NT2/D1 (cell line): ENCODE measurements at regions not wholly inside any gene's neighbourhood (a gene's known extent, or its start where the extent isn't known, plus 50 kb on each side); places are given as distances from the start of the nearest gene placed in this dataset.

ENCODE experiments used
- DNase-seq: peaks from one replicate; pipeline ENCODE4 v3.0.0-alpha.2; 2011; ENCODE audit warnings: low read depth, low spot score
- H3K27me3 ChIP-seq: 2 replicates; pipeline ENCODE4 v1.6.0; 2011; ENCODE audit warnings: mild to moderate bottlenecking; ENCODE audit not compliant: insufficient read length, insufficient read depth
- H3K36me3 ChIP-seq: 2 replicates; pipeline ENCODE4 v1.6.1; 2011; ENCODE audit warnings: mild to moderate bottlenecking, low read length, mixed read lengths; ENCODE audit not compliant: insufficient read depth, insufficient read length
- H3K4me1 ChIP-seq: 2 replicates; pipeline ENCODE4 v1.5.1; 2011; ENCODE audit not compliant: insufficient read depth, insufficient read length
- H3K4me3 ChIP-seq: 2 replicates; pipeline ENCODE4 v1.5.1; 2011; ENCODE audit warnings: low read depth; ENCODE audit not compliant: insufficient read length
- H3K9ac ChIP-seq: 2 replicates; pipeline ENCODE4 v1.6.0; 2011; ENCODE audit warnings: low read depth; ENCODE audit not compliant: insufficient read length
- H3K9me3 ChIP-seq: 2 replicates; pipeline ENCODE4 v1.5.1; 2011; ENCODE audit warnings: mild to moderate bottlenecking, low read length; ENCODE audit not compliant: insufficient read depth
- SUZ12 ChIP-seq: IDR thresholded peaks from 2 replicates; pipeline ENCODE4 v1.6.1; 2011; ENCODE audit not compliant: insufficient read length, insufficient read depth; ENCODE audit errors: extremely low read depth
- YY1 ChIP-seq: IDR thresholded peaks from 2 replicates; pipeline ENCODE4 v1.6.1; 2011; ENCODE audit not compliant: insufficient read length, insufficient read depth
- ZNF274 ChIP-seq: IDR thresholded peaks from 2 replicates; pipeline ENCODE4 v1.6.1; 2011; ENCODE audit warnings: mild to moderate bottlenecking, low read depth, low read length

DNA sequence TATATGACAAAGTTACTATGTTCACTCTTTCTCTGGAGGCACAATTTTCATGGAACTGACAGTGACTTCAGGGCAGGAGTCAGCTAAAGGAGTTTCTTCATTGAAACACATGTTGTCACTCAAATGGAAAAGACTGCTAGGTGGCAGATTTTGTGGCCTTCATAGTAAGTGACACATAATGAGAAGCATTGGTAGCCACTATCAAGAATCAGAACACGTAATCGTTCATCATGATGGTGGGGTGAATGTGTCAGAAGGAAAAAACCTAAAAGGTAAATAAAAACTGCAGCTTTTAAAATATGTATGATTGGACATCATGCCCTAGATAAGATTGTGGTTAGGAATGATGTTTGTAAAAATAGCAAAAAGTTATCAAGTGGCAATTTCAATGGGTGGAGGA, 1491.0 kb downstream of the SI start:
- no peak for DNase-seq
- H3K9ac ChIP-seq, result no peak overlapping the region
- no peak overlapping the region for H3K4me3 ChIP-seq
- H3K36me3 ChIP-seq, result no peaks in the 10 kb centered on the region
- no peaks in the 10 kb centered on the region for H3K4me1 ChIP-seq
- no peaks in the 10 kb centered on the region for H3K9me3 ChIP-seq
- TF ChIP-seq SUZ12 (no peak), ZNF274 (no peak), YY1 (no peak)
- no peaks in the 10 kb centered on the region for H3K27me3 ChIP-seq

DNA sequence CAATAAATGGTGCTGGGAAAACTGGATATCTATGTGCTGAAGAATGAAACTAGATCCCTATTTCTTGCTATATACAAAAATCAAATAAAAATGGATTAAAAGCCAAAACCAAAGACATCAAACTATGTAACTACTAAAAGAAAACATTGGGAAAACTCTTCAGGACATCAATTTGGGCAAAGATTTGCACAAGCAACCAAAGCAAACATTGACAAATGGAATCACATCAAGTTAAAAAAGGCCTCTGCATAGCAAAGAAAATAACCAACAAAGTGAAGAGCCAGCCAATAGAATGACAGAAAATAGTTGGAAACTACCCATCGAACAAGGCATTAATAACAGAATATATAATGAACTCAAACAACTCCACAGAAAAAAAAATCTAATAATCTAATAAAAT, 1495.3 kb downstream of the SI start:
- Histone ChIP-seq H3K4me3 (no peak overlapping the region), H3K27me3 (no peaks in the 10 kb centered on the region), H3K4me1 (no peaks in the 10 kb centered on the region), H3K9me3 (no peaks in the 10 kb centered on the region), H3K9ac (no peak overlapping the region), H3K36me3 (no peaks in the 10 kb centered on the region)
- DNase-seq, result no peak
- no peak for TF ChIP-seq YY1
- no peak for TF ChIP-seq ZNF274
- no peak for TF ChIP-seq SUZ12

DNA sequence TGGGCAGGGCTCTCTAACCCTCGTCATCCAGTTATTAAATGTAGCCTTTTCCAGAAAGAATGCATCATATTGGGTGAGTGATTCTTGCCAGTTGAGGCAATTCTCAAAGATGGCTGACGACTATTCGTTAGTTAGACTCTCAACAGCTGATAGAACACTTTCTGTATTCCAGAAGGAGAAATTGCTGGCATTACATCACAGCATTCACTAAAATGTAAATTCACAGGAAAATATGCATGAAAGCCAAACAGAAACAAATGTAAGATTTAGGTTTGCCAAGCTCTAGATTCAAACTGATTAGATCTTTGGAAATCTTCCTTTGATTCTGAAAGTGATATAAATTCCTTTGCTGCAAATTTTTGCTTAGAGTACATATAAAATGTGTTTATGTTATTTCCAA, 1501.0 kb downstream of the SI start:
- Histone ChIP-seq H3K4me1 (no peaks in the 10 kb centered on the region), H3K9ac (no peak overlapping the region), H3K4me3 (no peak overlapping the region), H3K9me3 (no peaks in the 10 kb centered on the region; the same call in 1 of the 2 replicates), H3K27me3 (no peaks in the 10 kb centered on the region), H3K36me3 (no peaks in the 10 kb centered on the region)
- no peak for DNase-seq
- TF ChIP-seq YY1, result no peak
- TF ChIP-seq SUZ12, result no peak
- TF ChIP-seq ZNF274, result no peak

DNA sequence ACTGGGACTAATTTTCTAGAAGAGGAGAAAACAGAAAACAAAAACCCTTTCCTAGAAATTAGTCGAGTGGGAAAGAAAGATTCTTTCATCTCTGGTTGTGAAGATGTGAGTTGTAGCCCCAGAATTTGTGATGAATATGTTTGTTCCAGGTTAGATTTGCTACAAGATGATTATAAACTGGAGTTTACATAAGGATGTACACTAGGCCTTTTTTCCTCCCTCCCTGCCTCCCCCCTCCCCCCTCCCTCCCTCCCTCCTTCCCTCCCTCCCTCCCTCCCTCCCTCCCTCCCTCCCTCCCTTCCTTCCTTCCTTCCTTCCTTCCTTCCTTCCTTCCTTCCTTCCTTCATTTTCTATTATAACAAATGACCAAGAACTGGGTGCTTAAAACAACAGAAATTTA, 1502.0 kb downstream of the SI start:
- Histone ChIP-seq H3K9me3 (no peaks in the 10 kb centered on the region; the same call in 1 of the 2 replicates), H3K4me1 (no peaks in the 10 kb centered on the region), H3K4me3 (no peak overlapping the region), H3K36me3 (no peaks in the 10 kb centered on the region), H3K9ac (no peak overlapping the region), H3K27me3 (no peaks in the 10 kb centered on the region)
- DNase-seq, result no peak
- TF ChIP-seq ZNF274 (no peak), SUZ12 (no peak), YY1 (no peak)

DNA sequence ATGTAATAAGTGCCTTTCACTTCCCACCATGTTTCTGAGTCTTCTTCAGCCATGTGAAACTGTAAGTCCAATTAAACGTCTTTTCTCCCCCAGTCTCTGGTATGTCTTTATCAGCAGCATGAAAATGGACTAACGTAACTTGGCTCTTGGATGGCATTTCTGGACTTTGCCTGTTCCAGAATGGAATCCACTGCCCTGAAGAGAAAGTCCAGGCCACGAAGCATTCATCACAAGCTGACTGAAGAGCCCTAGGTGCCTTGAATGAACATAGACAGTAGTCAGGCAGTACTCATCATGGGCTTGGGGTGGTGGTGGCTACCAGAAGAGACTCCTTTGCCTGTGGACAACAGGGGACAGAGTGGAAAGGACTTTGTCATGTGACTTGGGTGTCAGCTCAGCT, 1505.0 kb downstream of the SI start:
- H3K27me3 ChIP-seq, result no peaks in the 10 kb centered on the region
- H3K9me3 ChIP-seq, result no peaks in the 10 kb centered on the region; the same call in 1 of the 2 replicates
- TF ChIP-seq ZNF274, result no peak
- no peak for TF ChIP-seq SUZ12
- no peak for TF ChIP-seq YY1
- no peaks in the 10 kb centered on the region for H3K4me1 ChIP-seq
- no peak for DNase-seq
- no peaks in the 10 kb centered on the region for H3K36me3 ChIP-seq
- H3K4me3 ChIP-seq, result no peak overlapping the region
- no peak overlapping the region for H3K9ac ChIP-seq

DNA sequence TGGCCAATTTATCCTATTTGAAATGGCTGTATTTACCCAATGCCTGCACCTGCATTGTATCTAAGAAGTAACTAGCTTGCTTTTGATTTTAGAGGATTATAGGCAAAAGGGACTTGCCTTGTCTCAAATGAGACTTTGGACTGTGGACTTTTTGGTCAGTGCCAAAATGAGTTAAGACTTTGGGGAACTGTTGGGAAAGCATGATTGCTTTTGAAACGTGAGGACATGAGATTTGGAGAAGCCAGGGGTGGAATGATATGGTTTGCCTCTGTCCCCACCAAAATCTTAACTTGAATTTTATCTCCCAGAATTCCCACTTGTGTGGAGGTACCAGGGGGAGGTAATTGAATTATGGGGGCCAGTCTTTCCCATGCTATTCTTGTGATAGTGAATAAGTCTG, 1505.4 kb downstream of the SI start:
- Histone ChIP-seq H3K27me3 (no peaks in the 10 kb centered on the region), H3K4me1 (no peaks in the 10 kb centered on the region), H3K9ac (no peak overlapping the region), H3K4me3 (no peak overlapping the region), H3K9me3 (no peaks in the 10 kb centered on the region; the same call in 1 of the 2 replicates), H3K36me3 (no peaks in the 10 kb centered on the region)
- DNase-seq, result no peak
- TF ChIP-seq ZNF274, result no peak
- no peak for TF ChIP-seq SUZ12
- no peak for TF ChIP-seq YY1

DNA sequence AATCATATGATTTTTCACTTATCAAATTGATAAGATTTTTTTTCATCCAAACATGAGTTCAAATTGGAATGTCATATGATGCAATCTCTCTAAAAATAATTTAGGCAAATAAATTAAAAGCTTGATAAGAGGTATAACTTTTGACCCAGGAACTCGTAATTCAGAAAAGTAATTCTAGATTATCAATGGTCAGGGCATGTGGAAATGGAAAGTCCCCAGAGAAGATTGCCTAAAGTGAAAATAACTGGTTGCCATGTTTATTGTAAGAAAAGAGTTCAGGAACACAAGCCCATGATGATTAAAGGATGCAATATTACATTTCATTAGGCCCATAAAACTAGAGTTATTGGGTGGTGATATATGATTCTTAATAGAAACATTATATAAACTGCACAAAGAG, 1514.8 kb downstream of the SI start:
- no peaks in the 10 kb centered on the region for H3K36me3 ChIP-seq
- no peak for DNase-seq
- H3K4me3 ChIP-seq, result no peak overlapping the region
- H3K27me3 ChIP-seq, result no peaks in the 10 kb centered on the region
- TF ChIP-seq ZNF274, result no peak
- TF ChIP-seq SUZ12, result no peak
- TF ChIP-seq YY1, result no peak
- no peak overlapping the region for H3K9ac ChIP-seq
- no peaks in the 10 kb centered on the region for H3K4me1 ChIP-seq
- no peaks in the 10 kb centered on the region for H3K9me3 ChIP-seq

DNA sequence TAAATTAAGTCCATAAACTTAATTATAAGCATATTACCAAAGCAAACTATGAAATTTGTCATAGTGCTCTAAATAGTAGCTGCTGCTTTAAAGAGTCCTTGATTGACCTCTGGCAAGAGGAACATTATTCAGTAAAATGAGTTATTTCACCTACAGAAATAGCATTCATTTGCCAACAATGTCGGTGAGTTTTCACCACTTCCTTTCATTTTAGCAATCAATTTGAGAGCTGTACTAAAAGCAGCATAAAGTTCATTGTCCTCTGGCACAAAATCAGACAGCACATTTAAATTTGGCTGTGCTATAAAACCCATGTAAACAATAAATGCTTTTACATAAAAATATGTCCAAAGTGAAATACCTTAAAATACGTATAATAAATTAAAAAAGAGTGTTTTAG, 1515.7 kb downstream of the SI start:
- Histone ChIP-seq H3K9ac (no peak overlapping the region), H3K9me3 (no peaks in the 10 kb centered on the region), H3K27me3 (no peaks in the 10 kb centered on the region), H3K4me1 (no peaks in the 10 kb centered on the region), H3K36me3 (no peaks in the 10 kb centered on the region), H3K4me3 (no peak overlapping the region)
- no peak for DNase-seq
- no peak for TF ChIP-seq ZNF274
- no peak for TF ChIP-seq SUZ12
- TF ChIP-seq YY1, result no peak
